ENCODE measurements at regions not wholly inside any gene's neighbourhood (a gene's known extent, or its start where the extent isn't known, plus 50 kb on each side); places are given as distances from the start of the nearest gene placed in this dataset.

DNA sequence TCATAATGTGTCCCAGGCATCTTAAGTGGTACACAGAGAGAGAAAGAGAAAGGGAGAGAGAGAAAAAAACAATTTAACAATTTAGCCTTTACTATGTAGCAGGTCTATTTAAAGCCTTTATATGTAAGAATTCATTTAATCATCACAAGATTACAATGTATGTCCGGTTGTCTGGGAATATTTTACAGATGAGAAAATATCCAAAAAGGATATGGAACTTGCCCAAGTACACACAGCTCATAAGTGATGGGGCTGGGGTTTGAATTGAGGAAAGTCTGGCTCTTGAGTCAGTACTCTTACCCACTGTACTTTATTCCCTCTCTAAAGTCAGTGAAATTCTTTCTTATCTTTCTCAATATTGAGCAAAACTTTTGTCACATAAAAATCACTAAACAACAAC, 104.6 kb downstream of the LYPLAL1 start:
- H3K4me2 ChIP-seq, result no peak overlapping the region
- no peak overlapping the region for H3K4me3 ChIP-seq (IDR thresholded peaks at IDR 0.05; ENCODE audit: insufficient read depth, low read depth, low read length)
- H3K9ac ChIP-seq, result no peak overlapping the region
- H3K27ac ChIP-seq, result no peak overlapping the region
- H4K20me1 ChIP-seq (ENCODE audit: insufficient read depth), result no peaks in the 10 kb centered on the region
- H3K79me2 ChIP-seq (ENCODE audit: insufficient read depth, low read depth), result no peaks in the 10 kb centered on the region
- no peaks in the 10 kb centered on the region for H3K36me3 ChIP-seq (ENCODE audit: insufficient read depth)
- H2AFZ ChIP-seq (ENCODE audit: low read depth), result no peak overlapping the region
- H3K27me3 ChIP-seq (ENCODE audit: insufficient read depth, low read depth), result no peaks in the 10 kb centered on the region
- TF ChIP-seq, protein P1, sequence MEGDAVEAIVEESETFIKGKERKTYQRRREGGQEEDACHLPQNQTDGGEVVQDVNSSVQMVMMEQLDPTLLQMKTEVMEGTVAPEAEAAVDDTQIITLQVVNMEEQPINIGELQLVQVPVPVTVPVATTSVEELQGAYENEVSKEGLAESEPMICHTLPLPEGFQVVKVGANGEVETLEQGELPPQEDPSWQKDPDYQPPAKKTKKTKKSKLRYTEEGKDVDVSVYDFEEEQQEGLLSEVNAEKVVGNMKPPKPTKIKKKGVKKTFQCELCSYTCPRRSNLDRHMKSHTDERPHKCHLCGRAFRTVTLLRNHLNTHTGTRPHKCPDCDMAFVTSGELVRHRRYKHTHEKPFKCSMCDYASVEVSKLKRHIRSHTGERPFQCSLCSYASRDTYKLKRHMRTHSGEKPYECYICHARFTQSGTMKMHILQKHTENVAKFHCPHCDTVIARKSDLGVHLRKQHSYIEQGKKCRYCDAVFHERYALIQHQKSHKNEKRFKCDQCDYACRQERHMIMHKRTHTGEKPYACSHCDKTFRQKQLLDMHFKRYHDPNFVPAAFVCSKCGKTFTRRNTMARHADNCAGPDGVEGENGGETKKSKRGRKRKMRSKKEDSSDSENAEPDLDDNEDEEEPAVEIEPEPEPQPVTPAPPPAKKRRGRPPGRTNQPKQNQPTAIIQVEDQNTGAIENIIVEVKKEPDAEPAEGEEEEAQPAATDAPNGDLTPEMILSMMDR (conservative IDR thresholded peaks at IDR 0.05; ENCODE audit: low read depth, low read length), result no peak
- no peaks in the 10 kb centered on the region for H3K4me1 ChIP-seq (ENCODE audit: low read depth, poor library complexity, severe bottlenecking)

DNA sequence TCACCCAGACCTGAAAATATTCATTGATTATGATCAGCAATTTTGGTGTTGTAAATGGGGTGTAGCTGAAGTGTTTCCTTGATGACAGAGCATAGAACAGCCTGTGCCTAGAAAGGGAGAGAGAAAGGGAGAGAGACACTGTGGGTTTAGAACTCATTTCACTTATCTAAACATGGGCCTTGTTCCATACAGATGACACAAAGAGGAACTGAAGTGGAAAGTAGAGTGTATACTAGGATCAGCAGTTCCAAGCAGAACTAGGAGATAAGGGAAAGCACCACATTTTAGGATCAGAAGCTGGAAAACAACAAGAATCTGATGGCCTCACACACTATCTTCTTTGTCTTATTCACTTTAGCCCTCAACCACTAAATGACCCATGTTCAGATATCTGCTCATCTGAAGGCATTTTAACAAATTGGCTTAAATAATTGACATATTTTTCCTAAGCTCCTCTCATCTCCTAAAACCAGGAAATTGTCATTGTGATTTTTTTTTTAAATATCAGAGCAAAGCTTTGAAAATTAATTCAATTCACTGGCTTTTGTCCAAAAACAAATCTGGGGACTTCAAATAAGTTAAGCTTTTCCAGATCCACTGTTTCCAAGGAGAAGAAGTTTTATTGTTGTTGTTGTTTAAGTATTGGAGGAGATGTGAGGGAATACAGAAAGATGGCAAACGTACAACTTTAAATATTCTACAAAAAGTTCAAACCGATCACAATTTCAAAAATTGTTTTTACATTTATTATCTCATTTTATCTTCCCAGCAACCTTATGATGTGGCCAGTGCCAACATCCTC, 103.8 kb downstream of the LYPLAL1 start:
- no peaks in the 10 kb centered on the region for H4K20me1 ChIP-seq (ENCODE audit: insufficient read depth)
- no peak overlapping the region for H2AFZ ChIP-seq (ENCODE audit: low read depth)
- H3K27me3 ChIP-seq (ENCODE audit: insufficient read depth, low read depth), result no peaks in the 10 kb centered on the region
- TF ChIP-seq, protein P1 (conservative IDR thresholded peaks at IDR 0.05; ENCODE audit: low read depth, low read length), result no peak
- no peak overlapping the region for H3K4me2 ChIP-seq
- H3K27ac ChIP-seq, result no peak overlapping the region
- no peaks in the 10 kb centered on the region for H3K79me2 ChIP-seq (ENCODE audit: insufficient read depth, low read depth)
- no peak overlapping the region for H3K4me3 ChIP-seq (IDR thresholded peaks at IDR 0.05; ENCODE audit: insufficient read depth, low read depth, low read length)
- H3K36me3 ChIP-seq (ENCODE audit: insufficient read depth), result no peaks in the 10 kb centered on the region
- no peak overlapping the region for H3K9ac ChIP-seq
- H3K4me1 ChIP-seq (ENCODE audit: low read depth, poor library complexity, severe bottlenecking), result no peaks in the 10 kb centered on the region

DNA sequence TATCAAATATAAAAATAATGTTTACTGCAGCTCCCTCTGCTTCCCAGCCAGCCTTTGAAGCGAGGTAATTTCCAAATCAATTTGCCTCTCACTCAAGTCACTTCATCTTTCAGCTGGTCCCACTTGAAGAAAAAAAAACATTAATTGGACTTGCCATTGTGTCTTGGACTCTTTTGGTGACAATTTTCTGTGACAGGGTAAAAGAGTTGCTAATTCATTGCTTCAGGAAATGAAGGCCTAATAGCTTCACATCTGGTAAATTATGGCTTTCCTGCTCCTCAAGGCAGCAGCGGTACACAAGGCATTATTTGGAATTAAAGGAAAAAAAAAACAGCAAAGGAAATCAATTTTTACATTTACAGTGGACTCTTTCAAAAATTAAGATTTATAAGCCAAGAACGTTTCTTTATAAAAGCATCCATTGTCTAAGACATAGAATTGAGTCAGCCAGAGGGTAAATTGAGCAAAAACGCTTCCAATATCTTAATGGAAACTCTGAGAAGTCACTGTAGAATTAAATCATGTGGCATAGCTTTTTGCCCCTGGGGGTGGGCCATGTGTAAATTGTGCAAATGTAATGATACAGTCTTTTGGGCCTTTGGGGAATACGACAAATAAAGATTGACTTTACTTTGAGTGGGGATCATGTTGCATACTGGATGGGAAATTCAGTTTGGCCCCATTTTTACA, 102.5 kb downstream of the LYPLAL1 start:
- Histone ChIP-seq H3K4me1 (ENCODE audit: low read depth, poor library complexity, severe bottlenecking) (no peaks in the 10 kb centered on the region), H4K20me1 (ENCODE audit: insufficient read depth) (no peaks in the 10 kb centered on the region), H3K79me2 (ENCODE audit: insufficient read depth, low read depth) (no peaks in the 10 kb centered on the region)

DNA sequence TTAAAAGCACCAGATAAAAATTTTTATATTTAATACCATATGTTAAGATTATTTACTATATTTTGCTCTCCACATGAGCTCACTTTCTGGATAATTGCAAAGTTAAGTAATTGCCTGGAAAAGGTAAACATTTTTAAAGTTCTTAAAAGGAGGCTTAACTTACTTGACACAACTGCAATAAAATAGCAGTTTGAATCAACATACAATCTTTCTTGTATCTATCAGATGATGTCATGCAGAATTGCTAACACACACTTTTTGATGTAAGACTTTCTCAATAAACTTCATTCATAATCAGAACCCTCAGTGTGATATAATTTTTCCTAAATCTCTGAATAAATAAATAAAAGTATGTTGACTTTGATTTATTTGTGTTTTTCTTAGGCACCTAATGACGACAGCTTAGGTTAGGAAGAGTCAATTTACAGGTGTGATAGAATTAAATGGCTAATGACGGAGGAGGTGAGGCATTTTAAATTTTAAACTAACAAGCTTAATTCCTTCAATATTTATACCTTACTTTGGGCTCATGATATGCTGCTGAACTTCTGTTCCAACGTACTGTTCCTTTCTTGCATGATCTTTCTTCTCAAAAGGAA, 99.5 kb downstream of the LYPLAL1 start:
- Histone ChIP-seq H3K27me3 (ENCODE audit: insufficient read depth, low read depth) (no peaks in the 10 kb centered on the region), H4K20me1 (ENCODE audit: insufficient read depth) (no peaks in the 10 kb centered on the region), H2AFZ (ENCODE audit: low read depth) (no peak overlapping the region), H3K79me2 (ENCODE audit: insufficient read depth, low read depth) (no peaks in the 10 kb centered on the region), H3K4me2 (no peak overlapping the region), H3K36me3 (ENCODE audit: insufficient read depth) (no peaks in the 10 kb centered on the region), H3K4me3 (IDR thresholded peaks at IDR 0.05; ENCODE audit: insufficient read depth, low read depth, low read length) (no peak overlapping the region), H3K4me1 (ENCODE audit: low read depth, poor library complexity, severe bottlenecking) (no peaks in the 10 kb centered on the region), H3K9ac (no peak overlapping the region), H3K27ac (no peak overlapping the region)
- TF ChIP-seq, protein P1 (conservative IDR thresholded peaks at IDR 0.05; ENCODE audit: low read depth, low read length), result no peak

More for the DNA sequence above, 102.5 kb downstream of the LYPLAL1 start:
- Histone ChIP-seq H3K4me3 (IDR thresholded peaks at IDR 0.05; ENCODE audit: insufficient read depth, low read depth, low read length) (no peak overlapping the region), H3K9ac (no peak overlapping the region), H3K27ac (no peak overlapping the region), H2AFZ (ENCODE audit: low read depth) (no peak overlapping the region), H3K4me2 (no peak overlapping the region), H3K36me3 (ENCODE audit: insufficient read depth) (no peaks in the 10 kb centered on the region), H3K27me3 (ENCODE audit: insufficient read depth, low read depth) (no peaks in the 10 kb centered on the region)
- TF ChIP-seq, protein P1 (conservative IDR thresholded peaks at IDR 0.05; ENCODE audit: low read depth, low read length), result no peak

All from KMS-11 (cell line).